B cell (primary cell): ENCODE measurements at regions not wholly inside any gene's neighbourhood (a gene's known extent, or its start where the extent isn't known, plus 50 kb on each side); places are given as distances from the start of the nearest gene placed in this dataset.

ENCODE experiments used
- EZH2 ChIP-seq: IDR thresholded peaks from 2 replicates; pipeline ENCODE4 v1.6.1; 2012; ENCODE audit warnings: borderline replicate concordance, low read depth, mild to moderate bottlenecking, moderate library complexity, low read length; ENCODE audit not compliant: insufficient read depth, poor library complexity, severe bottlenecking
- TF ChIP-seq, protein P1 (sequence below): fragments of 200-600 bp; IDR thresholded peaks from one replicate; pipeline ENCODE4 v1.8.0; 2022; ENCODE audit warnings: antibody characterized with exemption, mild to moderate bottlenecking

DNA sequence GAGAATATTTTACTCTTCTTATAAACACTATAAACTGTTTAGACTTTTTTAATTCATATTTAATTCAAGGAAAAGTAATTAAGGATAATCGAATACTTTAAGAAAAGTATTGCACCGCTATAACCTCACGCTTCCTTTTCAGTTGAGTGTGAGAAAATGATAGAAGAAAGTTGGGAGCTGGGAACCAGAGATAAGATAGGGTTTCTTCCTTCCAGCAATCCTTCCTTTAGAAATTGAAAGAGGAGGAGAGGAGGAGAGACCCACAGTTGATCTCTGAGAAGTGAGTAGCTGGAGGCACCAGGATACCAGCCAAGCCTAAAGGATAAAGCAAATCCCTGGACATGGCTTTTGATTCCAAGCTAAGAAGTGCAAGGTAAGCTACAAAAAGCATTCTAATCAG lies 242.3 kb upstream of the NOCT start:
- TF ChIP-seq, protein P1, sequence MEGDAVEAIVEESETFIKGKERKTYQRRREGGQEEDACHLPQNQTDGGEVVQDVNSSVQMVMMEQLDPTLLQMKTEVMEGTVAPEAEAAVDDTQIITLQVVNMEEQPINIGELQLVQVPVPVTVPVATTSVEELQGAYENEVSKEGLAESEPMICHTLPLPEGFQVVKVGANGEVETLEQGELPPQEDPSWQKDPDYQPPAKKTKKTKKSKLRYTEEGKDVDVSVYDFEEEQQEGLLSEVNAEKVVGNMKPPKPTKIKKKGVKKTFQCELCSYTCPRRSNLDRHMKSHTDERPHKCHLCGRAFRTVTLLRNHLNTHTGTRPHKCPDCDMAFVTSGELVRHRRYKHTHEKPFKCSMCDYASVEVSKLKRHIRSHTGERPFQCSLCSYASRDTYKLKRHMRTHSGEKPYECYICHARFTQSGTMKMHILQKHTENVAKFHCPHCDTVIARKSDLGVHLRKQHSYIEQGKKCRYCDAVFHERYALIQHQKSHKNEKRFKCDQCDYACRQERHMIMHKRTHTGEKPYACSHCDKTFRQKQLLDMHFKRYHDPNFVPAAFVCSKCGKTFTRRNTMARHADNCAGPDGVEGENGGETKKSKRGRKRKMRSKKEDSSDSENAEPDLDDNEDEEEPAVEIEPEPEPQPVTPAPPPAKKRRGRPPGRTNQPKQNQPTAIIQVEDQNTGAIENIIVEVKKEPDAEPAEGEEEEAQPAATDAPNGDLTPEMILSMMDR, result no peak
- no peak for TF ChIP-seq EZH2
